ENCODE measurements at regions not wholly inside any gene's neighbourhood (a gene's known extent, or its start where the extent isn't known, plus 50 kb on each side); places are given as distances from the start of the nearest gene placed in this dataset.

DNA sequence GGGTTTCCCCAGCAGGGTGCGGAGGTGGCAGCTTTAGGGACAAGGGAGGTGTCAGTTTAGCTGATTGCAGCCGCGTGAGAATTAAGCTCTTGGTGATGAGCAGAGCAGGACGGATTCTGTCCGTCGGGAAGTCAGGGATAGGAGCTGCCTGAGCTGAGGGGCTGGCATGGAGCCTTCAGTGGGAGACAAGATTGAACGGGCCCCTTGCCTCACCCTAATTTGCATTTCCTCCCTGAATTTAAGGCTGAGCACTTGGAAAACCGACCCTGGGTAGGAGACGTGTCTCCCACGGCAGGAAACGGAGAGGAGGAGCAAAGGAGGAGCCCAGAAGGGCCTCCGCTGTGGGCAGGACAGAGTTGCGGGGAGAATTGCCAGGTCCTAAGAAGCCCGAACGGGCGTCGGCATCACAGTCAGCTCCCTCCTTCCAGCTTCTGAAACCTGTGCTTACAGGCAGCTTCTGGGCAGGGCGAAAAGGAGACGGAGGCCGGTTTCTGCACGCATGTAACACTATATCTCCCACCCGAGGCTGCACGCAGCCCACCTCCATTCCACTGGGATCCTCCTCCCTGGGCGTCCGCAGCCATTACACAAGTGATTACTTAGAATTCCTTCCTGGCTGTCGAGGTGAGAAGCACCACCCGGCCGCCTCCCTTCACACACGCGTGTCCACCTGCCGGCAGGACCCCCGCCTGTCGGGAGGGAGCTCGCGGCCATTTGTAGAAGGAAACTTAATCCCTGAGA lies 345.8 kb downstream of the BRD1 start:
- TF ChIP-seq, protein P1, sequence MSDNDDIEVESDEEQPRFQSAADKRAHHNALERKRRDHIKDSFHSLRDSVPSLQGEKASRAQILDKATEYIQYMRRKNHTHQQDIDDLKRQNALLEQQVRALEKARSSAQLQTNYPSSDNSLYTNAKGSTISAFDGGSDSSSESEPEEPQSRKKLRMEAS (IDR thresholded peaks at IDR 0.05; ENCODE audit: low read depth, low read length) = peak; percentile 36; the same call in 1 of the 2 replicates
- TF ChIP-seq, protein P2, sequence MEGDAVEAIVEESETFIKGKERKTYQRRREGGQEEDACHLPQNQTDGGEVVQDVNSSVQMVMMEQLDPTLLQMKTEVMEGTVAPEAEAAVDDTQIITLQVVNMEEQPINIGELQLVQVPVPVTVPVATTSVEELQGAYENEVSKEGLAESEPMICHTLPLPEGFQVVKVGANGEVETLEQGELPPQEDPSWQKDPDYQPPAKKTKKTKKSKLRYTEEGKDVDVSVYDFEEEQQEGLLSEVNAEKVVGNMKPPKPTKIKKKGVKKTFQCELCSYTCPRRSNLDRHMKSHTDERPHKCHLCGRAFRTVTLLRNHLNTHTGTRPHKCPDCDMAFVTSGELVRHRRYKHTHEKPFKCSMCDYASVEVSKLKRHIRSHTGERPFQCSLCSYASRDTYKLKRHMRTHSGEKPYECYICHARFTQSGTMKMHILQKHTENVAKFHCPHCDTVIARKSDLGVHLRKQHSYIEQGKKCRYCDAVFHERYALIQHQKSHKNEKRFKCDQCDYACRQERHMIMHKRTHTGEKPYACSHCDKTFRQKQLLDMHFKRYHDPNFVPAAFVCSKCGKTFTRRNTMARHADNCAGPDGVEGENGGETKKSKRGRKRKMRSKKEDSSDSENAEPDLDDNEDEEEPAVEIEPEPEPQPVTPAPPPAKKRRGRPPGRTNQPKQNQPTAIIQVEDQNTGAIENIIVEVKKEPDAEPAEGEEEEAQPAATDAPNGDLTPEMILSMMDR (IDR thresholded peaks at IDR 0.05; ENCODE audit: low read depth, low read length) = no peak
- TF ChIP-seq POLR2A (IDR thresholded peaks at IDR 0.05; ENCODE audit: extremely low read depth, insufficient read length) (peak; percentile 32), MYC (IDR thresholded peaks at IDR 0.05; ENCODE audit: low read depth, low read length) (no peak)

Data from NB4 (cell line).